Caco-2 (cell line): ENCODE measurements at regions not wholly inside any gene's neighbourhood (a gene's known extent, or its start where the extent isn't known, plus 50 kb on each side); places are given as distances from the start of the nearest gene placed in this dataset.

Experiments used
- BruUV-seq: library from RNA; stranded (reverse); fragments of 400-500 nt; replicated peaks from 2 replicates; lab custom pipeline; 2021; lab: Mats Ljungman, UMichigan
- CTCF ChIA-PET: fragments of 300-600 bp; sonication (Branson Sonifier 250); formaldehyde crosslinking; loops from one replicate; lab custom pipeline; 2022; ENCODE audit warnings: antibody characterized with exemption; lab: Charles Lee
- POLR2A ChIA-PET: fragments of 300-600 bp; sonication (Branson Sonifier 250); formaldehyde crosslinking; loops from one replicate; lab custom pipeline; 2022; ENCODE audit warnings: antibody characterized with exemption; lab: Charles Lee
- DNase-seq, 2 experiments: peaks; one replicate each; pipeline versions ENCODE4 v3.0.0 to v3.0.0-alpha.2; 2020 to 2022
- H3K27me3 ChIP-seq: replicated peaks from 2 replicates; pipeline ENCODE4 v1.6.0; 2011; ENCODE audit warnings: low read length; ENCODE audit not compliant: control insufficient read depth, insufficient read depth
- H3K36me3 ChIP-seq: 2 replicates; pipeline ENCODE4 v1.5.1; 2011; ENCODE audit warnings: low read length; ENCODE audit not compliant: control insufficient read depth, insufficient read depth
- H3K4me1 ChIP-seq: fragments of 250-450 bp; sonication (Bioruptor Pico); 2 replicates; pipeline ENCODE4 v1.5.1; 2020; ENCODE audit warnings: mild to moderate bottlenecking
- H3K4me3 ChIP-seq: 2 replicates; pipeline ENCODE4 v1.5.1; 2011; ENCODE audit warnings: low read depth, mild to moderate bottlenecking, control low read depth, low read length
- H3K9me3 ChIP-seq: fragments of 250-450 bp; sonication (Bioruptor Pico); 2 replicates; pipeline ENCODE4 v1.5.1; 2020; ENCODE audit warnings: mild to moderate bottlenecking, moderate library complexity
- H3K27ac Mint-ChIP-seq: one replicate; pipeline ENCODE4 v1.8.0; 2022; ENCODE audit warnings: mixed read lengths; ENCODE audit not compliant: unreplicated experiment
- H3K27me3 Mint-ChIP-seq: one replicate; pipeline ENCODE4 v1.8.0; 2022; ENCODE audit warnings: mixed read lengths; ENCODE audit not compliant: insufficient read depth, unreplicated experiment
- H3K36me3 Mint-ChIP-seq: one replicate; pipeline ENCODE4 v1.8.0; 2022; ENCODE audit warnings: mild to moderate bottlenecking, mixed read lengths; ENCODE audit not compliant: insufficient read depth, unreplicated experiment
- H3K4me1 Mint-ChIP-seq: one replicate; pipeline ENCODE4 v1.8.0; 2022; ENCODE audit warnings: low read depth, mixed read lengths; ENCODE audit not compliant: unreplicated experiment
- H3K4me3 Mint-ChIP-seq: one replicate; pipeline ENCODE4 v1.8.0; 2022; ENCODE audit warnings: mild to moderate bottlenecking, moderate library complexity, mixed read lengths; ENCODE audit not compliant: unreplicated experiment
- H3K9me3 Mint-ChIP-seq: one replicate; pipeline ENCODE4 v1.8.0; 2022; ENCODE audit warnings: mixed read lengths; ENCODE audit not compliant: unreplicated experiment
- intact Hi-C: fragments of 100-400 bp; cut with micrococcal nuclease; formaldehyde crosslinking; loops from one replicate; pipeline ENCODE4 v1.10.0; 2022; ENCODE audit not compliant: unreplicated experiment
- TF ChIP-seq, protein P1 (sequence below), 2 experiments: fragments of 200-600 bp in 1 of 2; IDR thresholded peaks; 1 replicate in 1 of 2; 2 replicates in 1 of 2; pipeline versions ENCODE4 v1.5.1 to v1.8.0; 2011 to 2022; ENCODE audit warnings: antibody characterized with exemption in 1 of 2, control low read depth in 1 of 2, inconsistent platforms in 1 of 2, low read depth in 1 of 2, low read length in 1 of 2, mild to moderate bottlenecking in 1 of 2, moderate library complexity in 1 of 2; ENCODE audit not compliant: insufficient read depth in 1 of 2, severe bottlenecking in 1 of 2, unreplicated experiment in 1 of 2

GRCh38 chr4:162565730-162566129 is 401.9 kb upstream of the FSTL5 start:
- no peak overlapping the region for H3K4me3 Mint-ChIP-seq
- H3K27me3 Mint-ChIP-seq = no peaks in the 10 kb centered on the region
- CTCF ChIA-PET = no interaction called here
- H3K36me3 ChIP-seq = no peaks in the 10 kb centered on the region
- no peak for DNase-seq
- TF ChIP-seq, protein P1, sequence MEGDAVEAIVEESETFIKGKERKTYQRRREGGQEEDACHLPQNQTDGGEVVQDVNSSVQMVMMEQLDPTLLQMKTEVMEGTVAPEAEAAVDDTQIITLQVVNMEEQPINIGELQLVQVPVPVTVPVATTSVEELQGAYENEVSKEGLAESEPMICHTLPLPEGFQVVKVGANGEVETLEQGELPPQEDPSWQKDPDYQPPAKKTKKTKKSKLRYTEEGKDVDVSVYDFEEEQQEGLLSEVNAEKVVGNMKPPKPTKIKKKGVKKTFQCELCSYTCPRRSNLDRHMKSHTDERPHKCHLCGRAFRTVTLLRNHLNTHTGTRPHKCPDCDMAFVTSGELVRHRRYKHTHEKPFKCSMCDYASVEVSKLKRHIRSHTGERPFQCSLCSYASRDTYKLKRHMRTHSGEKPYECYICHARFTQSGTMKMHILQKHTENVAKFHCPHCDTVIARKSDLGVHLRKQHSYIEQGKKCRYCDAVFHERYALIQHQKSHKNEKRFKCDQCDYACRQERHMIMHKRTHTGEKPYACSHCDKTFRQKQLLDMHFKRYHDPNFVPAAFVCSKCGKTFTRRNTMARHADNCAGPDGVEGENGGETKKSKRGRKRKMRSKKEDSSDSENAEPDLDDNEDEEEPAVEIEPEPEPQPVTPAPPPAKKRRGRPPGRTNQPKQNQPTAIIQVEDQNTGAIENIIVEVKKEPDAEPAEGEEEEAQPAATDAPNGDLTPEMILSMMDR (IDR thresholded peaks at IDR 0.05; ENCODE audit: insufficient read depth in 1 of 2, low read depth in 1 of 2, low read length in 1 of 2, severe bottlenecking in 1 of 2, unreplicated experiment in 1 of 2) = no peak
- H3K27me3 ChIP-seq = no peaks in the 10 kb centered on the region
- POLR2A ChIA-PET = no interaction called here
- H3K4me3 ChIP-seq = no peak overlapping the region
- intact Hi-C loops = no loop called here
- H3K9me3 Mint-ChIP-seq = no peaks in the 10 kb centered on the region
- no peaks in the 10 kb centered on the region for H3K4me1 Mint-ChIP-seq
- no peak overlapping the region for H3K27ac Mint-ChIP-seq
- no TSS peak for BruUV-seq
- H3K4me1 ChIP-seq = no peaks in the 10 kb centered on the region
- H3K36me3 Mint-ChIP-seq = no peaks in the 10 kb centered on the region
- H3K9me3 ChIP-seq = no peaks in the 10 kb centered on the region

GRCh38 chr4:162560073-162560472 is 396.3 kb upstream of the FSTL5 start:
- Mint-ChIP-seq H3K27me3 (no peaks in the 10 kb centered on the region), H3K27ac (no peak overlapping the region), H3K4me3 (no peak overlapping the region), H3K9me3 (no peaks in the 10 kb centered on the region), H3K36me3 (no peaks in the 10 kb centered on the region), H3K4me1 (no peaks in the 10 kb centered on the region)
- Histone ChIP-seq H3K4me1 (no peaks in the 10 kb centered on the region), H3K36me3 (no peaks in the 10 kb centered on the region; the same call in 1 of the 2 replicates), H3K4me3 (no peak overlapping the region), H3K27me3 (no peaks in the 10 kb centered on the region), H3K9me3 (no peaks in the 10 kb centered on the region)
- TF ChIP-seq, protein P1 (IDR thresholded peaks at IDR 0.05; ENCODE audit: insufficient read depth in 1 of 2, low read depth in 1 of 2, low read length in 1 of 2, severe bottlenecking in 1 of 2, unreplicated experiment in 1 of 2) = no peak
- ChIA-PET POLR2A (no interaction called here), CTCF (no interaction called here)
- BruUV-seq = no TSS peak
- DNase-seq = no peak
- intact Hi-C loops = no loop called here

- H3K4me3 Mint-ChIP-seq = no peak overlapping the region
- no peak overlapping the region for H3K4me3 ChIP-seq
- no peaks in the 10 kb centered on the region for H3K9me3 Mint-ChIP-seq
- H3K27me3 Mint-ChIP-seq = no peaks in the 10 kb centered on the region
- H3K27ac Mint-ChIP-seq = no peak overlapping the region
- H3K36me3 Mint-ChIP-seq = no peaks in the 10 kb centered on the region
- no TSS peak for BruUV-seq
- H3K4me1 ChIP-seq = no peaks in the 10 kb centered on the region
- ChIA-PET CTCF (no interaction called here), POLR2A (no interaction called here)
- TF ChIP-seq, protein P1 (IDR thresholded peaks at IDR 0.05; ENCODE audit: insufficient read depth in 1 of 2, low read depth in 1 of 2, low read length in 1 of 2, severe bottlenecking in 1 of 2, unreplicated experiment in 1 of 2) = no peak
- no peaks in the 10 kb centered on the region; the same call in 1 of the 2 replicates for H3K36me3 ChIP-seq
- intact Hi-C loops = no loop called here
- no peak for DNase-seq
- no peaks in the 10 kb centered on the region for H3K9me3 ChIP-seq
- no peaks in the 10 kb centered on the region for H3K27me3 ChIP-seq
- no peaks in the 10 kb centered on the region for H3K4me1 Mint-ChIP-seq
Observed at GRCh38 chr4:162557516-162558106, 393.8 kb upstream of the FSTL5 start.
